Astrocyte (in vitro differentiated cells and primary cell): ENCODE measurements at regions not wholly inside any gene's neighbourhood (a gene's known extent, or its start where the extent isn't known, plus 50 kb on each side); places are given as distances from the start of the nearest gene placed in this dataset.

Experiments used
- CTCF ChIP-seq: IDR thresholded peaks from 2 replicates; pipeline ENCODE4 v1.5.1; 2011; ENCODE audit warnings: low read depth, mild to moderate bottlenecking, inconsistent platforms, low read length, moderate library complexity; ENCODE audit not compliant: insufficient read depth
- EZH2 ChIP-seq: IDR thresholded peaks from 2 replicates; pipeline ENCODE4 v1.6.1; 2012; ENCODE audit warnings: mild to moderate bottlenecking, low read length, inconsistent platforms; ENCODE audit not compliant: insufficient read depth

GRCh38 chr6:6057442-6058053, 50.8 kb upstream of the NRN1 start:
- TF ChIP-seq CTCF (peak; percentile 46), EZH2 (no peak)
